MM.1S (cell line): ENCODE measurements at regions not wholly inside any gene's neighbourhood (a gene's known extent, or its start where the extent isn't known, plus 50 kb on each side); places are given as distances from the start of the nearest gene placed in this dataset.

Source experiments
- EZH2phosphoT487 ChIP-seq: fragments of 300-600 bp; sonication (generic); IDR thresholded peaks from 2 replicates; pipeline ENCODE4 v1.6.1; 2018; ENCODE audit warnings: antibody characterized with exemption, low read length
- TF ChIP-seq, protein P1 (sequence below): fragments of 300-600 bp; sonication (generic); IDR thresholded peaks from 2 replicates; pipeline ENCODE4 v1.5.1; 2016; ENCODE audit warnings: antibody characterized with exemption, low read length, mixed read lengths

DNA sequence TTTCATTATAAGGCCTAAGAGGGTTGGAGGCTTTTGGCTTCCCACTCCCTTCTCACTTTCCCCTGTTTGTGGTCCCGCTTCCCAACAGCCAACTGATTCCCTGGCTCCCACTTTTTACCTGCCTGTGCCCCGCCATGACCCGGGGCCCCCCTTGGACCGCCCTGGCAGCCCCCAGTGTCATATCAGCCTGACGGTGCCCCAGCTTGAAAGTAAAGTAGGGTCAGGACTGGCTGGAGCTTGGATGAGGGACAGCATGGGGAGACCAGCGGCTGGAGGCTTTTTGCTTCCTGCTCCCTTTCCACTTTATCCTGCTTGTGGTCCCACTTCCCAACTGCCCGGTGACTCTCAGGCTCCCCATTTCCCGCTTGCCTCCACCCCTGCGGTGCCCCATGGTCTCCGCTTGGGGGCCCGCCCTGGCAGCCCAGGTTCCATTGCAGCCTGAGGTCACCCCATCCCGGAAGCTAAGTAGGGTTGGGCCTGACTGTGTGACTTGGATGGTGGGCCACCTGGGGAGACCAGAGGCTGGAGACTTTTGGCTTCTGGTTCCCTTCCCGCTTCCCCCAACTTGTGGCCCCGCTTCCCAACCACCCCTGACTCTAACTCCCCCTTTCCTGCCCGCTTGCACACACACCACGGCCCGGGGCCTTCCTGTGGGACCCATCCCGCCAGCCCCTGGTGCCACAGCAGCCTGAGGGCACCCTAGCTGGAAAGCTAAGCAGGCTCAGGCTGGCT is 2274.7 kb downstream of the TP53TG3F start:
- TF ChIP-seq, protein P1, sequence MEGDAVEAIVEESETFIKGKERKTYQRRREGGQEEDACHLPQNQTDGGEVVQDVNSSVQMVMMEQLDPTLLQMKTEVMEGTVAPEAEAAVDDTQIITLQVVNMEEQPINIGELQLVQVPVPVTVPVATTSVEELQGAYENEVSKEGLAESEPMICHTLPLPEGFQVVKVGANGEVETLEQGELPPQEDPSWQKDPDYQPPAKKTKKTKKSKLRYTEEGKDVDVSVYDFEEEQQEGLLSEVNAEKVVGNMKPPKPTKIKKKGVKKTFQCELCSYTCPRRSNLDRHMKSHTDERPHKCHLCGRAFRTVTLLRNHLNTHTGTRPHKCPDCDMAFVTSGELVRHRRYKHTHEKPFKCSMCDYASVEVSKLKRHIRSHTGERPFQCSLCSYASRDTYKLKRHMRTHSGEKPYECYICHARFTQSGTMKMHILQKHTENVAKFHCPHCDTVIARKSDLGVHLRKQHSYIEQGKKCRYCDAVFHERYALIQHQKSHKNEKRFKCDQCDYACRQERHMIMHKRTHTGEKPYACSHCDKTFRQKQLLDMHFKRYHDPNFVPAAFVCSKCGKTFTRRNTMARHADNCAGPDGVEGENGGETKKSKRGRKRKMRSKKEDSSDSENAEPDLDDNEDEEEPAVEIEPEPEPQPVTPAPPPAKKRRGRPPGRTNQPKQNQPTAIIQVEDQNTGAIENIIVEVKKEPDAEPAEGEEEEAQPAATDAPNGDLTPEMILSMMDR: no peak
- no peak for TF ChIP-seq EZH2phosphoT487
